Right ventricle myocardium inferior (tissue), 1 donor: ENCODE measurements at regions not wholly inside any gene's neighbourhood (a gene's known extent, or its start where the extent isn't known, plus 50 kb on each side); places are given as distances from the start of the nearest gene placed in this dataset.
"Not testable (repeated sequence)": the region's sequence is repeated elsewhere in the genome, so short reads cannot be mapped to it uniquely, and the experiment has no call there.

Experiments
- ATAC-seq: fragments of 200-7000 bp; cut with Tn5 transposase; one replicate; pipeline ENCODE4 v1.9.1; 2020; ENCODE audit warnings: mild to moderate bottlenecking, moderate library complexity
- DNase-seq: peaks from one replicate; pipeline ENCODE4 v3.0.0; 2021; ENCODE audit errors: missing footprints
- intact Hi-C: fragments of 100-400 bp; cut with DNase I; formaldehyde crosslinking; loops from one replicate; pipeline ENCODE4 v1.11.0; 2022
- donor health status: DM: no; HTN: yes; CAD: no; lungs with severe emphysema.

DNA sequence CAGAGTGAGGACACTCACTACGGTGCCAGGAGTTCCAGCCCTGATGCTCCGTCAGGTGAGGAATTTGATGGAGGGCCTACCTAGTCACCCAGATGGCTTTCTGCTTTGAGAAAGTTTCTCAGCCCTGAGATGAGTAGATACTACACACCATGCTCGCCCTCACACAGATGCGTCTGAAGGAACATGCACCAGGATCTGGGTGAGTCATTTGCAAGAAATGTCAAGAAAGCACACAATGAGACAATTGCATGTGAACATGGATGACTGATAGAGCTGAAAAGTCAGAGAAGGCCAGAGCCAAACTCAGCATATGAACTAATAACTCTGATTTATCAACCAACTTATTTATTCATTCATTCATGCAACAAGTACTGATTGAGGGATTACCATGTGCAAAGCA is 483.9 kb downstream of the OMA1 start:
- DNase-seq (no peak), ATAC-seq (no peak)
- intact Hi-C loops: no loop called here

DNA sequence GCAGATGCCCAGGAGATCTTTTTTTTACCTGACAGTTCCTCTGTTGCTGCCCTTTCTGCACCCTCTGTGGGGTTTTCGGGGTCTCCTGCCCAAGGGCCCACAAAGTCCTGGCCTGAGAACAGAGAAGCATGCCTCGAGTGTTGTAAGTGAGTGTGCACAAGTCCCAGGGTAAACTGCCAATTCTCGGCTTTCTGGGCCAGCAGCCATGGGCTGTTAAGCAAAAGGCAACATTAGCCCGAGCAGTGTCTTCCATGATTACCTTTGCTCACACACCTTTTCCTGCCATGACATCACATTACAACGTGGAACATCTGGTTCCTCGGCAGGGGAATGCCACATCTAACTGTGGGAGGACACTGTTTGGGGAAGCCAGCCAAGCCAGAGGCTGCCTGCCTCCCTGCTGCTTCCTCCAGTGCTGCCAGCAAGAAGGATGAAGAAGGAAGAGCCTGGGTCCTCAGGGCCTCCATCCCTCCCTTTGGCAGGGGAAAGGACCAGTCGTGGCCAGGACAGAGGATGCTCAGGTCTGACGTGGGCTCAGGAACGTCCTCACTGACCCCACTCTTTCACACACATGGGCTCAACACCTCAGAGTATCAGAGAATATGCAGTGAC is 485.9 kb downstream of the OMA1 start:
- intact Hi-C loops: no loop called here
- DNase-seq: no peak
- ATAC-seq: no peak

DNA sequence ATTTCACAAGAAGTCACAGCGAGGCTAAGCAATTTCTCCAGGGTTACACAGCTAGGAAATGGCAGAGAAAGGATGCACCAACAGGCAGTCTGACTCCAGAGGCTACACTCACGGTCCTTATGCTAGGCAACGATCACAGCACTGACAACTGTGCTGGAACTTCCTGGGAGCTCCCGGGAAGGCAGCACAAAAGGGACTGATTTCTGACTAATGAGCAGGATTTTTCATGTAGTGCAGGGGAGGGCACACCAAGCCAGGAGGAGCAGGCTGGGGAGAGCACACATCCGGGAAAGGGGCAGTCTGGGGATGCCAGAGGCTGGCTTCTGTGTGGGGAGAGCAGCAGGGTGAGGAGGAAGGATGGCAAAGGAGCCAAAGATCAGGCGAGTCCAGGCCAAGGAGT is 486.7 kb downstream of the OMA1 start:
- intact Hi-C loops: no loop called here
- ATAC-seq (no peak), DNase-seq (no peak)

DNA sequence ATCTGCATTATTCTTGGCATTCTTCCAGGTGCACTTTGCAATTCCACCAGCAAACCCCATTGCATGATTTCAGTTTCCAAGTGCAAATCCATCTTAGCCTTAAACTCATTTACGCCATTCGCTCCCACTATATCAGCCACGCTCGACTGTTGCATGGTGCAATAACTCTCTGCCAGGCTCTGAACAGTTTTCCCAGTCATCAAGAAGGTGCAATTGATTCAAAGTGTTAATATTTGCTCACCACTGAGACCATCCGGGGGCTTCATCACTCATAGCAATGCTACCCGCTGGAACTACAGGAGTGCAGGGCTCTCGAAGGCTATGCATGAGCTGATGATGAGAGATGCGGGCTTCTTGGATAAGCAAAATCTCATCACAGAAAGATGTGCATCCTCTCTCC is 488.2 kb downstream of the OMA1 start:
- DNase-seq: no peak
- intact Hi-C loops: no loop called here

DNA sequence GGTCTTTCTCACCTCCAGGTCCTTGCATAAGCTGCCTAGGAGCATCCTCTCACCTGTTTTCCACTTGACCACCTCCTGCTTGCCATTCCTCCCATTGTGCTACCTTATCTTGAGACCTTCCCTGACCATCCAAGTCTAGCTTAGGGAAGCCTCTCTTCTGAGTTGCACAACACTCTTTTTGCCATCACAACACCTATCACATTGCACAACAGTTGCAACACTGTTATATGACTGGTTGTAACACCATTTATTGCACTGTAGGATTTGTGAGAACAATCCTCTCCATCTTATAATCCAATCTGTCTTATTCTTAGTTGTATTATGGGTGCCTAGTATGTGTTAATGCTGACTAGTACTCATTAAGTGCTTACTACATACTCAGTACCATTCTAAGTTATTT is 488.7 kb downstream of the OMA1 start:
- DNase-seq: no peak
- intact Hi-C loops: no loop called here
- no peak for ATAC-seq

More for the DNA sequence above, 488.2 kb downstream of the OMA1 start:
- no peak for ATAC-seq

- intact Hi-C loops, ATAC-seq, DNase-seq: not testable (repeated sequence)
These were observed 495.3 kb downstream of the OMA1 start for GRCh38 chr1:58051187-58051586.

DNA sequence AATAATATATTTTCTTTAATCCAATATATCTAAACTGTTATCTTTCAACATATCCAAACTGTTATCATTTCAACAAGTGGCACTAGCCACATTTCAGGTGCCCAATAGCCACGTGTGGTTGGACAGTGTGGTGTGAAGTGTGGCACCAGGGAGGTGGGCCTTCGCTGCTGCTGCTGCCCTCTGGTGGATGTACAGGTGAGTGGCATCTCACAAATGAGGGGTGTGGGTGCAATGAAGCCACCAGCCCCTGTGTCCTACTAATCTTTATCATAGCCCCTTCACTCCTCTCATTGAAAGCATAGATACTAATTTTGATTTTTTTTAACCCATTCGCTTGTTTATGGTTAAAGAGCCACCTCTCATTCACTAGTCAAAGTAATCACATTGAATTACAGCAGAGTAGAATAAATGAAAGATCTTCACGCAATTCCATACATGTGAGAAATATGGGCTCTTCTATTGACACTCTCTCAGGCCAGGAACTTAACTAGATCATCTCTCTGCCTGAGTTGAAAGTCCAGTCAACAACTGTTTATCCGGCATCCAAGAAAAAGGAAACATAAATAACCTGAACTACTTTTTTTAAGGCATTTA is 499.2 kb downstream of the OMA1 start:
- DNase-seq (no peak), ATAC-seq (no peak)
- intact Hi-C loops: loop anchor here (10.0 kb wide), 2 partner anchors 623 to 1213 kb away; partner anchors contain the start of gene DAB1

- intact Hi-C loops: loop anchor here (10.0 kb wide), 2 partner anchors 620 to 1210 kb away; partner anchors contain the start of gene DAB1
- ATAC-seq (no peak), DNase-seq (no peak)
These were observed 501.3 kb downstream of the OMA1 start for GRCh38 chr1:58045094-58045705.

DNA sequence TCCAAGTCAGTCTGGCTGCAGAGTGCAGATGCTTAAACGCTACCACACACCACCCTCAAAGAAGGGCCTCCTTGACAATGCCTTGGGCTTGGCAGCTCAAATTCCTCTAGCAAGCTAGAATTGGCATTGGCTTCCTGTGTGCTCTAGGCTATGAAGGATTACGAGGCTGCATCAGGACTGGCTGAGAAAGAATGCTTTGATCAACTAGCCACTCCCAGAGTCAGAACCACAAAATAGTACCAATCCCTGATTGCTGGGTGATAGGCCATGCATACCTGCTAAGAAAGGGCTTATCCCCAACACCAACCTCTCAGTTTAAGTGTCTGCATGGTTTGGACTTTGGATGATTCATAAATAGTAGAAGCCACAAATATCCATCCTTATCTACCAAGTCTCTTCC is 504.9 kb downstream of the OMA1 start:
- ATAC-seq: no peak
- intact Hi-C loops: loop anchor here (10.0 kb wide), 2 partner anchors 617 to 1207 kb away; partner anchors contain the start of gene DAB1
- no peak for DNase-seq

DNA sequence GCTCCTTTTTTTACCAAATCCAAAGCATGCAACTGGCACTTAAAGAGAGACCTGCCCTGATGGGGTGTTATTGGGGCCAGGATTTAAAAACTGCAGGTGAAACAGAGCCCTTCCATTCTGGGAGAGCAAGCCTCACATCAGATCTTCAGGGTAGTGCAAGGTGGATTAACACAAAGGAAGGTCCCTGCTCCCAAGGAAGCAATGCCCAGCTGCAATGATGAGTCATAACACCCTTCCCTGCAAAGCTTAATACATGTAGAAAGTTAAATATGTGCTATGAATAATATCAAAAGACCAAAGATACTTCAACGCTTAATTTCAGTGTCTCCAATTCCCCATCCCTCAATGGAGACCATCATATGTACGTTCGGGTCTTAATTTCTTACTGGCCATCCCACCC is 508.0 kb downstream of the OMA1 start:
- ATAC-seq: no peak
- intact Hi-C loops: no loop called here
- DNase-seq: no peak

DNA sequence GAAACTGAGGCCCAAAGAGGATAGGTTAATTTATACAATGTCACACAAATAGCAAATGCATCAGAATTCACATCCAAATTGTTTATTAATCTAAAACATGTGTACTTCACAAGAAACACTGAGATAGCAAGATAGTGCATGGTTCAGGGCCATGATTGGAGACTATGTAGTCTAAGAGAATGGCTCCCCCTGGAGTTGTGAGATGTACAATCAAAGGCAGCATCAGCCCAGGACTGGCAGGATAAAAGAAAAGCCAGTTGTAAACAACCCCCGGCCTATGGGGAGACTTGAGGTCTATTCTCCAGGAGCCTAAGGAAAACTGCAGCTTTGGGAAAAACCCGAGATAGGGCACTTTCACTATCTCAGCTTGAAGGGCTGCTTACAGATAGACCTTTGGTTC is 511.0 kb downstream of the OMA1 start:
- ATAC-seq (no peak), DNase-seq (no peak)
- intact Hi-C loops: no loop called here

- intact Hi-C loops: no loop called here
- no peak for ATAC-seq
- no peak for DNase-seq
These were observed 513.2 kb downstream of the OMA1 start for GRCh38 chr1:58033311-58033710.

DNA sequence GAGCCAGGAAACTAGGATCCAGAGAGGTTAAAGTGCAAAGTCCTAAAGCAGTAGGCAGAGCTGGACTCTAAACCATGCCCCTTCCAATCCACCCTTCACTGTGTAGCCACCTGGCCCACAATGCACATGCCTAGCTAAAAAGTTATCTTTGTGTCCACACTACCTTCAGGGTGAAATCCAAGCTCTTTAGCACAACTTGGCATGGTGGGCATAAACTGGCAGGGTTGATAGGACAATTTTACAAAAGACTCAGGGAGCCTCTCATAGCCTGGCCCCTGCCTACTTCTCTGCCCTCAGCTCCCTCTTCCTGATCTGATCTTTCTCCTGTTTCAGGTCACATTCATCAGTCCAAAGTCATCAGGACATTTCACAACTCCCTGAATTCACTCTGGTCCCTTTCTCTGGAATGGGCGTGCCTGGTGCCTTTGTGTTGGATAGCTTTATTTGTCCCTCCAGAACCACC is 513.9 kb downstream of the OMA1 start:
- no peak for ATAC-seq
- DNase-seq: no peak
- intact Hi-C loops: no loop called here

DNA sequence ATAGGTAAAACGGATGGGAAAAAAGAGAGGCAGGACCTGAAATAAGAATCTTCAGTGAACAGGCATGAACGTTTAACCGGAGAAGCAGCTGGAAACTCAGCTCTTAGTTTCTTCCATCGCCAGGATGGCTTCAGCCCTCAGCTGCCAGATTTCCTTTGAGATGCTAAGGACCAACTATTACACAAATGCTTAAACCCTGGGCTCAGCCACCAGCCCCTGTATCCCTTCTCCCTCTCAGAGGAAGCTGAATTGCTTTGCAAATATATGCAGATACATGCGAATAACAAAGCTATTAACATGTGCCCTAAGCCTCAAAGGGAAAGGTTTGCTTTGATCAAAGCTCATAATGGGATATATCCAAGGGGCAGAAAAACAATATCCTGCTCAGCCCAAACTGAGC is 515.1 kb downstream of the OMA1 start:
- no peak for ATAC-seq
- no peak for DNase-seq

GRCh38 chr1:58030456-58030855 is 516.1 kb downstream of the OMA1 start:
- ATAC-seq: no peak
- DNase-seq: no peak
- intact Hi-C loops: no loop called here

More for the DNA sequence above, 515.1 kb downstream of the OMA1 start:
- intact Hi-C loops: no loop called here

- no peak for ATAC-seq
- intact Hi-C loops: no loop called here
These were observed 528.9 kb downstream of the OMA1 start for GRCh38 chr1:58017641-58018040.

GRCh38 chr1:58013237-58013636 is 533.3 kb downstream of the OMA1 start:
- DNase-seq: no peak
- no peak for ATAC-seq
- intact Hi-C loops: no loop called here

More at GRCh38 chr1:58017641-58018040, 528.9 kb downstream of the OMA1 start:
- no peak for DNase-seq

DNA sequence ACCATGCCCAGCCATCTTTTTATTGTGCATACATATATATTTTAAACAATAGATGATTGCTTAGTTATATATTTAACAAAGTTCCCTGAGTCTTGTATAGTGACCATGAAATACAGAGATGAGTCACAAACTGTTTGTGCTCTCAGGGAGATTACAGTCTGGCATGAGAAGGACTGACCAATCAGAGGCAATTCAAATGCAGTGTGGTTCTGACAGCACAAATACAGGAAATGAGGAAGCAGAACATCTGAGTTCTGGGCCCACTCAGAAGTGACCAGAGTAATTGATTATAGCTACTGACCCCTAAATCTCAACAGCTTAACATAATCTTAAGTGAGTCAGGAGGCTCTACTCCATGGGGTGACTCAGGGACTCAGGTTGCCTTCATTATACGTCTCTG is 534.5 kb downstream of the OMA1 start:
- intact Hi-C loops: no loop called here
- no peak for ATAC-seq
- no peak for DNase-seq

- intact Hi-C loops: no loop called here
- ATAC-seq: no peak
- DNase-seq: no peak
These were observed 540.0 kb downstream of the OMA1 start for GRCh38 chr1:58006421-58007046.

DNA sequence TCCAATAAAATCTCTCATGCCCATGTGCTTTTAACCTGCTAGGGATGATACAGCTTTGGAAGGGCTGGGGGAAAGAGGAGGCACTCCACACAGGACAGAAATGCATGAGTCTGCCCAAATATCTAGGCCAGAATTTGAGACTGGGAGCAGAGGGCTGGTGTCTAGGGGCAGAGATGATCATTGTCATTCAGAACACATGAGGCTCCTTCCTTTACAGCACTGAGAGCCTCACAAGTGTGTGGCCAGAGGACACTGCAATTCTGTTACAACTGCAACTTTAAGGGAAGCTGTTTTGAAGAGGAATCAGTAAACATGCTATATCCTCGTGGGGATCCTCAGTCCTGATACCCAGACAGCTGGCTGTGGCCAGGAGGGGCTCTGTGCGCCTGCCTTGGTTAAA is 541.3 kb downstream of the OMA1 start:
- DNase-seq: no peak
- intact Hi-C loops: no loop called here
- ATAC-seq: no peak
